Cardiac fibroblast (primary cell): ENCODE measurements at regions not wholly inside any gene's neighbourhood (a gene's known extent, or its start where the extent isn't known, plus 50 kb on each side); places are given as distances from the start of the nearest gene placed in this dataset.

Experiments
- DNase-seq, 2 donors: peaks; one replicate each; pipeline versions ENCODE4 v3.0.0 to v3.0.0-alpha.2; 2010; ENCODE audit warnings: low read depth in 2 of 2
- H3K4me3 ChIP-seq, 2 donors: replicated peaks in 1 of 2; 1 replicate in 1 of 2; 2 replicates in 1 of 2; pipeline ENCODE4 v1.5.1; 2011; ENCODE audit warnings: low read depth in 2 of 2, low read length in 2 of 2, mild to moderate bottlenecking in 2 of 2, moderate library complexity in 1 of 2
- CTCF ChIP-seq: IDR thresholded peaks from one replicate; pipeline ENCODE4 v1.5.1; 2011; ENCODE audit warnings: low read depth, mild to moderate bottlenecking, low read length, inconsistent platforms

- DNase-seq: no peak
- no peak overlapping the region for H3K4me3 ChIP-seq
- TF ChIP-seq CTCF: no peak
Measured at GRCh38 chr19:31141301-31141700, 207.9 kb downstream of the TSHZ3 start.

GRCh38 chr19:31140717-31141116, 208.5 kb downstream of the TSHZ3 start:
- no peak overlapping the region for H3K4me3 ChIP-seq
- DNase-seq: peak; percentile 36 to 76
- no peak for TF ChIP-seq CTCF

- no peak for TF ChIP-seq CTCF
- peak; percentile 56 to 94 for DNase-seq
Measured at GRCh38 chr19:31139871-31140505, 209.2 kb downstream of the TSHZ3 start.

GRCh38 chr19:31138077-31138476, 211.2 kb downstream of the TSHZ3 start:
- TF ChIP-seq CTCF: no peak
- no peak for DNase-seq
- H3K4me3 ChIP-seq: no peak overlapping the region

More at GRCh38 chr19:31139871-31140505, 209.2 kb downstream of the TSHZ3 start:
- no peak overlapping the region for H3K4me3 ChIP-seq

GRCh38 chr19:31135841-31136240, 213.4 kb downstream of the TSHZ3 start:
- peak in 1 of 2 donors; percentile 75 for DNase-seq
- no peak for TF ChIP-seq CTCF
- no peak overlapping the region for H3K4me3 ChIP-seq

GRCh38 chr19:31132753-31133110, 216.5 kb downstream of the TSHZ3 start:
- TF ChIP-seq CTCF: no peak
- H3K4me3 ChIP-seq: no peak overlapping the region
- DNase-seq: no peak

- H3K4me3 ChIP-seq: no peak overlapping the region
- TF ChIP-seq CTCF: no peak
- DNase-seq: no peak
Measured at GRCh38 chr19:31128291-31128690, 220.9 kb downstream of the TSHZ3 start.
